Neural progenitor cell (in vitro differentiated cells): ENCODE measurements at regions not wholly inside any gene's neighbourhood (a gene's known extent, or its start where the extent isn't known, plus 50 kb on each side); places are given as distances from the start of the nearest gene placed in this dataset.

ENCODE experiments used
- CTCF ChIP-seq: fragments of 200-600 bp; sonication (generic); IDR thresholded peaks from 2 replicates; pipeline ENCODE4 v1.5.1; 2017; ENCODE audit warnings: antibody characterized with exemption, mild to moderate bottlenecking
- EZH2 ChIP-seq: fragments of 200-600 bp; sonication (generic); IDR thresholded peaks from 2 replicates; pipeline ENCODE4 v1.6.1; 2017; ENCODE audit warnings: antibody characterized with exemption, mild to moderate bottlenecking, moderate library complexity

DNA sequence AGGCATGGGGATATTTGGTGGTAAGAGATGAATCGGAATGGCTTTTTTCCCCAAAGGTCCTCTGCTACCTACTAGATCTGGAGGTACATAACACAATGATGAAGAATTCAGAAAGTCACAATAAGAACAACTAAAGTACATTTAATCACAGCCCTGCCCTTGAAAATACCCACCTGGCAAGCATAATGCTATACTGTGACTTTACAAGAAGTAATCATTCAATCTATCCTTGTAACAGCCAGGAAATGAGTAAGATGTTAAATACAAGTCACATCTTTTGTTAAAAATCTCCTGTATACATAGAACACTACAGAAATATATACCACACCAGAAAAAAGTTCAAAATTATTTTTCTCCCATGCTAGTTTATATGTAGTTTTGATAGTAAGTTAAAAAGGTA lies 108.3 kb upstream of the ABCB5 start:
- TF ChIP-seq CTCF (no peak), EZH2 (no peak)
